ENCODE measurements at regions not wholly inside any gene's neighbourhood (a gene's known extent, or its start where the extent isn't known, plus 50 kb on each side); places are given as distances from the start of the nearest gene placed in this dataset.

- ChIA-PET POLR2A (interaction anchor here (0.8 to 1.2 kb wide), 2 partner anchors 8 to 19 kb away, joined by 3 to 4 read pairs; no protein-coding TSS in a partner anchor), CTCF (ENCODE audit: unreplicated experiment) (interaction anchor here (0.6 kb wide), 1 partner anchor 23 kb away, joined by 4 read pairs; no protein-coding TSS in a partner anchor)
- no peak overlapping the region for H3K4me2 ChIP-seq (ENCODE audit: low read length)
- no peaks in the 10 kb centered on the region for H3K9me3 ChIP-seq (ENCODE audit: low read length)
- no peaks in the 10 kb centered on the region for H4K20me1 ChIP-seq (ENCODE audit: insufficient read depth, low read length)
- no peaks in the 10 kb centered on the region for H3K79me2 ChIP-seq (ENCODE audit: insufficient read depth, low read depth, low read length)
- TF ChIP-seq CTCF (conservative IDR thresholded peaks at IDR 0.05; ENCODE audit: low read length): no peak
- TF ChIP-seq EZH2phosphoT487 (IDR thresholded peaks at IDR 0.05; ENCODE audit: borderline replicate concordance, low read depth, low read length): no peak
- no peaks in the 10 kb centered on the region for H3K4me1 ChIP-seq (ENCODE audit: insufficient read depth, low read length, poor library complexity, severe bottlenecking)
- H2AFZ ChIP-seq (ENCODE audit: low read length): no peak overlapping the region
- H3K4me3 ChIP-seq (ENCODE audit: low read depth, low read length, poor library complexity, severe bottlenecking): no peak overlapping the region
- no peak for DNase-seq (ENCODE audit: low spot score)
- intact Hi-C loops (cut with micrococcal nuclease; ENCODE audit: unreplicated experiment): no loop called here
- H3K36me3 ChIP-seq (ENCODE audit: insufficient read depth, low read length): no peaks in the 10 kb centered on the region
- BruUV-seq (replicated peaks): no TSS peak
- no peak overlapping the region for H3K27ac ChIP-seq (ENCODE audit: low read depth, low read length, poor library complexity, severe bottlenecking)
- no peaks in the 10 kb centered on the region for H3K9me2 ChIP-seq (ENCODE audit: insufficient read depth, low read length)
These were observed 202.5 kb upstream of the GRIP1 start for GRCh38 chr12:66881386-66881785.

GRCh38 chr12:66884091-66884490, 205.2 kb upstream of the GRIP1 start:
- no peaks in the 10 kb centered on the region for H3K36me3 ChIP-seq (ENCODE audit: insufficient read depth, low read length)
- CTCF ChIA-PET (ENCODE audit: unreplicated experiment): no interaction called here
- H2AFZ ChIP-seq (ENCODE audit: low read length): no peak overlapping the region
- DNase-seq (ENCODE audit: low spot score): no peak
- H4K20me1 ChIP-seq (ENCODE audit: insufficient read depth, low read length): no peaks in the 10 kb centered on the region
- no peaks in the 10 kb centered on the region for H3K9me2 ChIP-seq (ENCODE audit: insufficient read depth, low read length)
- POLR2A ChIA-PET: no interaction called here
- no peaks in the 10 kb centered on the region for H3K4me1 ChIP-seq (ENCODE audit: insufficient read depth, low read length, poor library complexity, severe bottlenecking)
- H3K9me3 ChIP-seq (ENCODE audit: low read length): no peaks in the 10 kb centered on the region
- no peak for TF ChIP-seq CTCF (conservative IDR thresholded peaks at IDR 0.05; ENCODE audit: low read length)
- TF ChIP-seq EZH2phosphoT487 (IDR thresholded peaks at IDR 0.05; ENCODE audit: borderline replicate concordance, low read depth, low read length): no peak
- intact Hi-C loops (cut with micrococcal nuclease; ENCODE audit: unreplicated experiment): no loop called here
- no TSS peak for BruUV-seq (replicated peaks)
- no peaks in the 10 kb centered on the region for H3K79me2 ChIP-seq (ENCODE audit: insufficient read depth, low read depth, low read length)
- H3K4me3 ChIP-seq (ENCODE audit: low read depth, low read length, poor library complexity, severe bottlenecking): no peak overlapping the region
- H3K27ac ChIP-seq (ENCODE audit: low read depth, low read length, poor library complexity, severe bottlenecking): no peak overlapping the region
- H3K4me2 ChIP-seq (ENCODE audit: low read length): no peak overlapping the region

GRCh38 chr12:66885115-66885875, 206.4 kb upstream of the GRIP1 start:
- TF ChIP-seq CTCF (conservative IDR thresholded peaks at IDR 0.05; ENCODE audit: low read length): no peak
- TF ChIP-seq EZH2phosphoT487 (IDR thresholded peaks at IDR 0.05; ENCODE audit: borderline replicate concordance, low read depth, low read length): no peak
- H3K27ac ChIP-seq (ENCODE audit: low read depth, low read length, poor library complexity, severe bottlenecking): no peak overlapping the region
- H3K9me2 ChIP-seq (ENCODE audit: insufficient read depth, low read length): no peaks in the 10 kb centered on the region
- no peaks in the 10 kb centered on the region for H3K36me3 ChIP-seq (ENCODE audit: insufficient read depth, low read length)
- ChIA-PET CTCF (ENCODE audit: unreplicated experiment) (no interaction called here), POLR2A (no interaction called here)
- BruUV-seq (replicated peaks): no TSS peak
- H3K4me3 ChIP-seq (ENCODE audit: low read depth, low read length, poor library complexity, severe bottlenecking): no peak overlapping the region
- intact Hi-C loops (cut with micrococcal nuclease; ENCODE audit: unreplicated experiment): no loop called here
- no peaks in the 10 kb centered on the region for H3K79me2 ChIP-seq (ENCODE audit: insufficient read depth, low read depth, low read length)
- no peak for DNase-seq (ENCODE audit: low spot score)
- no peaks in the 10 kb centered on the region for H4K20me1 ChIP-seq (ENCODE audit: insufficient read depth, low read length)
- H3K4me1 ChIP-seq (ENCODE audit: insufficient read depth, low read length, poor library complexity, severe bottlenecking): no peaks in the 10 kb centered on the region
- no peak overlapping the region for H3K4me2 ChIP-seq (ENCODE audit: low read length)
- no peaks in the 10 kb centered on the region for H3K9me3 ChIP-seq (ENCODE audit: low read length)
- H2AFZ ChIP-seq (ENCODE audit: low read length): no peak overlapping the region
